GM23248 (cell line): ENCODE measurements at regions not wholly inside any gene's neighbourhood (a gene's known extent, or its start where the extent isn't known, plus 50 kb on each side); places are given as distances from the start of the nearest gene placed in this dataset.

ENCODE experiments used
- EZH2 ChIP-seq: fragments of 200-600 bp; sonication (generic); IDR thresholded peaks from 2 replicates; pipeline ENCODE4 v1.6.1; 2018; ENCODE audit warnings: antibody characterized with exemption, mild to moderate bottlenecking; ENCODE audit not compliant: insufficient read depth, poor library complexity, severe bottlenecking
- EZH2phosphoT487 ChIP-seq: fragments of 200-600 bp; sonication (generic); IDR thresholded peaks from 2 replicates; pipeline ENCODE4 v1.6.1; 2018; ENCODE audit warnings: antibody characterized with exemption, moderate library complexity, mild to moderate bottlenecking, low read depth; ENCODE audit not compliant: insufficient read depth

- TF ChIP-seq EZH2 (no peak), EZH2phosphoT487 (no peak)
Measured at GRCh38 chr13:80823472-80823871, 482.5 kb upstream of the SPRY2 start.
